PC-9 (cell line): ENCODE measurements at regions not wholly inside any gene's neighbourhood (a gene's known extent, or its start where the extent isn't known, plus 50 kb on each side); places are given as distances from the start of the nearest gene placed in this dataset.

Experiments
- BruUV-seq: library from RNA; stranded (reverse); fragments of 400-500 nt; replicated peaks from 2 replicates; lab custom pipeline; 2021; lab: Mats Ljungman, UMichigan
- CTCF ChIA-PET: fragments of 300-600 bp; sonication (Branson Sonifier 250); formaldehyde crosslinking; loops from one replicate; lab custom pipeline; 2022; ENCODE audit warnings: antibody characterized with exemption; lab: Charles Lee
- POLR2A ChIA-PET: fragments of 300-600 bp; sonication (Branson Sonifier 250); formaldehyde crosslinking; loops from one replicate; lab custom pipeline; 2022; ENCODE audit warnings: antibody characterized with exemption; ENCODE audit not compliant: unreplicated experiment; lab: Charles Lee
- DNase-seq, 2 experiments: peaks; one replicate each; pipeline versions ENCODE4 v3.0.0 to v3.0.0-alpha.2; 2015 to 2022; ENCODE audit warnings: mixed read lengths in 1 of 2
- H2AFZ ChIP-seq: fragments of 200-600 bp; sonication (generic); 2 replicates; pipeline ENCODE4 v1.8.1; 2017; ENCODE audit warnings: antibody characterized with exemption
- H3F3A ChIP-seq: fragments of 200-600 bp; sonication (generic); 2 replicates; pipeline ENCODE4 v1.8.1; 2017; ENCODE audit warnings: antibody characterized with exemption, mild to moderate bottlenecking, low read depth; ENCODE audit not compliant: insufficient read depth
- H3K27ac ChIP-seq: fragments of 200-600 bp; sonication (generic); 2 replicates; pipeline ENCODE4 v1.6.1; 2016; ENCODE audit warnings: mixed run types
- H3K27me3 ChIP-seq: fragments of 200-600 bp; sonication (generic); 2 replicates; pipeline ENCODE4 v1.6.1; 2016; ENCODE audit warnings: low read depth, mixed run types; ENCODE audit not compliant: insufficient read depth
- H3K36me3 ChIP-seq: fragments of 200-600 bp; sonication (generic); 2 replicates; pipeline ENCODE4 v1.6.1; 2016; ENCODE audit warnings: low read depth, mixed run types
- H3K4me1 ChIP-seq: fragments of 200-600 bp; sonication (generic); replicated peaks from 2 replicates; pipeline ENCODE4 v1.6.1; 2016; ENCODE audit warnings: mixed run types; ENCODE audit not compliant: insufficient read depth
- H3K4me2 ChIP-seq: fragments of 200-600 bp; sonication (generic); 2 replicates; pipeline ENCODE4 v1.6.1; 2017; ENCODE audit warnings: mixed run types
- H3K4me3 ChIP-seq: fragments of 200-600 bp; sonication (generic); 2 replicates; pipeline ENCODE4 v1.6.1; 2016; ENCODE audit warnings: mixed run types
- H3K79me2 ChIP-seq: fragments of 200-600 bp; sonication (generic); 2 replicates; pipeline ENCODE4 v1.6.1; 2017; ENCODE audit warnings: low read depth, mixed run types
- H3K9me2 ChIP-seq: fragments of 200-600 bp; sonication (generic); 2 replicates; pipeline ENCODE4 v1.8.1; 2017; ENCODE audit warnings: mild to moderate bottlenecking; ENCODE audit not compliant: insufficient read depth
- H3K9me3 ChIP-seq: fragments of 200-600 bp; sonication (generic); 2 replicates; pipeline ENCODE4 v1.8.1; 2016; ENCODE audit warnings: low read depth; ENCODE audit not compliant: insufficient read depth
- H4K20me1 ChIP-seq: fragments of 200-600 bp; sonication (generic); 2 replicates; pipeline ENCODE4 v1.8.1; 2017; ENCODE audit not compliant: insufficient read depth
- EZH2 ChIP-seq: fragments of 200-600 bp; sonication (generic); IDR thresholded peaks from 2 replicates; pipeline ENCODE4 v1.8.0; 2017; ENCODE audit warnings: antibody characterized with exemption, low read depth
- intact Hi-C: fragments of 100-400 bp; cut with micrococcal nuclease; formaldehyde crosslinking; loops from one replicate; pipeline ENCODE4 v1.10.0; 2022; ENCODE audit not compliant: unreplicated experiment
- TF ChIP-seq, protein P1 (sequence below): fragments of 200-600 bp; sonication (generic); conservative IDR thresholded peaks from 2 replicates; pipeline ENCODE4 v1.6.1; 2017; ENCODE audit warnings: mixed run types, antibody characterized with exemption, mild to moderate bottlenecking, moderate library complexity

GRCh38 chr5:124457901-124458300, 288.5 kb downstream of the ZNF608 start:
- Histone ChIP-seq H3K4me2 (no peak overlapping the region), H3K27ac (no peak overlapping the region), H2AFZ (no peak overlapping the region), H3F3A (peaks cover 10% of the 10 kb centered on the region; the same call in 1 of the 2 replicates), H3K9me2 (no peaks in the 10 kb centered on the region), H4K20me1 (no peaks in the 10 kb centered on the region), H3K79me2 (no peaks in the 10 kb centered on the region), H3K9me3 (peaks cover 5% of the 10 kb centered on the region; the same call in 1 of the 2 replicates), H3K4me3 (no peak overlapping the region), H3K27me3 (no peaks in the 10 kb centered on the region), H3K4me1 (peaks cover 11% of the 10 kb centered on the region), H3K36me3 (no peaks in the 10 kb centered on the region)
- BruUV-seq: no TSS peak
- CTCF ChIA-PET: no interaction called here
- no peak for TF ChIP-seq EZH2
- TF ChIP-seq, protein P1, sequence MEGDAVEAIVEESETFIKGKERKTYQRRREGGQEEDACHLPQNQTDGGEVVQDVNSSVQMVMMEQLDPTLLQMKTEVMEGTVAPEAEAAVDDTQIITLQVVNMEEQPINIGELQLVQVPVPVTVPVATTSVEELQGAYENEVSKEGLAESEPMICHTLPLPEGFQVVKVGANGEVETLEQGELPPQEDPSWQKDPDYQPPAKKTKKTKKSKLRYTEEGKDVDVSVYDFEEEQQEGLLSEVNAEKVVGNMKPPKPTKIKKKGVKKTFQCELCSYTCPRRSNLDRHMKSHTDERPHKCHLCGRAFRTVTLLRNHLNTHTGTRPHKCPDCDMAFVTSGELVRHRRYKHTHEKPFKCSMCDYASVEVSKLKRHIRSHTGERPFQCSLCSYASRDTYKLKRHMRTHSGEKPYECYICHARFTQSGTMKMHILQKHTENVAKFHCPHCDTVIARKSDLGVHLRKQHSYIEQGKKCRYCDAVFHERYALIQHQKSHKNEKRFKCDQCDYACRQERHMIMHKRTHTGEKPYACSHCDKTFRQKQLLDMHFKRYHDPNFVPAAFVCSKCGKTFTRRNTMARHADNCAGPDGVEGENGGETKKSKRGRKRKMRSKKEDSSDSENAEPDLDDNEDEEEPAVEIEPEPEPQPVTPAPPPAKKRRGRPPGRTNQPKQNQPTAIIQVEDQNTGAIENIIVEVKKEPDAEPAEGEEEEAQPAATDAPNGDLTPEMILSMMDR: no peak
- POLR2A ChIA-PET: no interaction called here
- intact Hi-C loops: no loop called here
- no peak for DNase-seq

- Histone ChIP-seq H3K27ac (no peak overlapping the region), H3K9me2 (no peaks in the 10 kb centered on the region), H3F3A (peaks cover 16% of the 10 kb centered on the region; the same call in 1 of the 2 replicates), H3K27me3 (no peaks in the 10 kb centered on the region), H4K20me1 (no peaks in the 10 kb centered on the region), H3K4me3 (no peak overlapping the region), H3K79me2 (no peaks in the 10 kb centered on the region), H3K4me2 (no peak overlapping the region), H3K4me1 (peaks cover 19% of the 10 kb centered on the region), H2AFZ (no peak overlapping the region), H3K9me3 (peaks cover 5% of the 10 kb centered on the region; the same call in 1 of the 2 replicates), H3K36me3 (no peaks in the 10 kb centered on the region)
- no TSS peak for BruUV-seq
- no peak for DNase-seq
- ChIA-PET POLR2A (no interaction called here), CTCF (no interaction called here)
- TF ChIP-seq EZH2: no peak
- TF ChIP-seq, protein P1: no peak
- intact Hi-C loops: no loop called here
Observed at GRCh38 chr5:124457101-124457500, 289.3 kb downstream of the ZNF608 start.

GRCh38 chr5:124456249-124456648, 290.2 kb downstream of the ZNF608 start:
- H2AFZ ChIP-seq: no peak overlapping the region
- no peak for TF ChIP-seq EZH2
- TF ChIP-seq, protein P1: no peak
- DNase-seq: no peak
- no peaks in the 10 kb centered on the region for H3K36me3 ChIP-seq
- H3K4me2 ChIP-seq: no peak overlapping the region
- ChIA-PET CTCF (no interaction called here), POLR2A (no interaction called here)
- H3F3A ChIP-seq: peaks cover 18% of the 10 kb centered on the region; the same call in 1 of the 2 replicates
- H3K27ac ChIP-seq: no peak overlapping the region
- H3K27me3 ChIP-seq: no peaks in the 10 kb centered on the region
- peaks cover 24% of the 10 kb centered on the region for H3K4me1 ChIP-seq
- H3K9me2 ChIP-seq: no peaks in the 10 kb centered on the region
- no peak overlapping the region for H3K4me3 ChIP-seq
- intact Hi-C loops: no loop called here
- no peaks in the 10 kb centered on the region for H3K79me2 ChIP-seq
- no peaks in the 10 kb centered on the region for H4K20me1 ChIP-seq
- no TSS peak for BruUV-seq
- peaks cover 5% of the 10 kb centered on the region; the same call in 1 of the 2 replicates for H3K9me3 ChIP-seq
